ENCODE measurements at regions not wholly inside any gene's neighbourhood (a gene's known extent, or its start where the extent isn't known, plus 50 kb on each side); places are given as distances from the start of the nearest gene placed in this dataset.
"Not testable (repeated sequence)": the region's sequence is repeated elsewhere in the genome, so short reads cannot be mapped to it uniquely, and the experiment has no call there.

DNA sequence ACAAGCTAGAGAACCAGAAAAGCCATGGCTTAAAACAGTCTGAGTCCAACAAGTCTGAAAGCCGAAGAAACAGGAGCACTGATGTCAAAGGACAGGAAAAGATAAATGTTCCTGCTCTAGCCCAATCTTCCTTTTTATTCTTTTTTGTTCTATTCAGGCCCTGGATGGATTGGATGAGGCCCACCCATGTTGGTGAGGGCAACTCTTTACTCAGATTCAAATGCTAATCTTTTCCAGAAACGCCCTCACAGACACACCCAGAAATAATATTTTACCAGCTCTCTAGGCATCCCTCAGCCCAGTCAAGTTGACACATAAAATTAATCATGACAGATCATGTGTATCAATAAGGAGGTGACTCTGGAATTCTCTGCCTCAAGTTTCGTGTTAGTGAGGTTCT is 1002.7 kb downstream of the STPG2 start:
- Histone ChIP-seq H3K4me3 (no peak overlapping the region), H4K20me1 (ENCODE audit: control insufficient read depth, insufficient read depth) (no peaks in the 10 kb centered on the region), H3K4me1 (ENCODE audit: control insufficient read depth, insufficient read depth, low read length) (no peaks in the 10 kb centered on the region), H2AFZ (ENCODE audit: control insufficient read depth, low read depth, low read length) (no peak overlapping the region), H3K9ac (ENCODE audit: control insufficient read depth, insufficient read depth, low read length) (no peak overlapping the region), H3K4me2 (ENCODE audit: control insufficient read depth, insufficient read depth) (no peak overlapping the region), H3K27me3 (replicated peaks in 1 of 2; ENCODE audit: control insufficient read depth in 2 of 2, insufficient read depth in 2 of 2, low read length in 1 of 2) (no peaks in the 10 kb centered on the region), H3K9me3 (replicated peaks; ENCODE audit: control insufficient read depth, insufficient read depth, low read length) (no peaks in the 10 kb centered on the region), H3K27ac (ENCODE audit: control insufficient read depth, insufficient read depth) (no peak overlapping the region), H3K79me2 (ENCODE audit: control insufficient read depth, insufficient read depth, low read length) (no peaks in the 10 kb centered on the region), H3K36me3 (ENCODE audit: control insufficient read depth in 2 of 2, insufficient read depth in 2 of 2, low read length in 1 of 2) (no peaks in the 10 kb centered on the region)
- ChIA-PET CTCF (no interaction called here), SMC1A (ENCODE audit: uncharacterized antibody, unreplicated experiment) (no interaction called here), POLR2A (no interaction called here), RAD21 (ENCODE audit: unreplicated experiment) (no interaction called here)
- intact Hi-C loops (cut with micrococcal nuclease; ENCODE audit: unreplicated experiment), result no loop called here
- DNase-seq (ENCODE audit: low read depth, low spot score), result no peak
- WGBS (ENCODE audit: insufficient coverage, insufficient replicate concordance, low lambda C conversion rate, missing lambda C conversion rate), result 16% methylated on average over 3 of the region's 3 CpGs
- BruUV-seq (replicated peaks), result no TSS peak
- TF ChIP-seq BACH1 (IDR thresholded peaks at IDR 0.05; ENCODE audit: borderline replicate concordance) (no peak), SUZ12 (IDR thresholded peaks at IDR 0.05; ENCODE audit: unreplicated experiment) (no peak), YY1 (IDR thresholded peaks at IDR 0.05; ENCODE audit: low read depth, low read length) (no peak), ZBTB11 (CRISPR knock-in tag; IDR thresholded peaks at IDR 0.05) (no peak), BHLHE40 (IDR thresholded peaks at IDR 0.05; ENCODE audit: borderline replicate concordance in 1 of 2, low read depth in 2 of 2, low read length in 1 of 2) (no peak), ASH2L (IDR thresholded peaks at IDR 0.05; ENCODE audit: borderline replicate concordance, low read depth) (no peak), ZZZ3 (IDR thresholded peaks at IDR 0.05; ENCODE audit: control insufficient read depth, insufficient read length, low read depth) (no peak)
- TF ChIP-seq, protein P1, sequence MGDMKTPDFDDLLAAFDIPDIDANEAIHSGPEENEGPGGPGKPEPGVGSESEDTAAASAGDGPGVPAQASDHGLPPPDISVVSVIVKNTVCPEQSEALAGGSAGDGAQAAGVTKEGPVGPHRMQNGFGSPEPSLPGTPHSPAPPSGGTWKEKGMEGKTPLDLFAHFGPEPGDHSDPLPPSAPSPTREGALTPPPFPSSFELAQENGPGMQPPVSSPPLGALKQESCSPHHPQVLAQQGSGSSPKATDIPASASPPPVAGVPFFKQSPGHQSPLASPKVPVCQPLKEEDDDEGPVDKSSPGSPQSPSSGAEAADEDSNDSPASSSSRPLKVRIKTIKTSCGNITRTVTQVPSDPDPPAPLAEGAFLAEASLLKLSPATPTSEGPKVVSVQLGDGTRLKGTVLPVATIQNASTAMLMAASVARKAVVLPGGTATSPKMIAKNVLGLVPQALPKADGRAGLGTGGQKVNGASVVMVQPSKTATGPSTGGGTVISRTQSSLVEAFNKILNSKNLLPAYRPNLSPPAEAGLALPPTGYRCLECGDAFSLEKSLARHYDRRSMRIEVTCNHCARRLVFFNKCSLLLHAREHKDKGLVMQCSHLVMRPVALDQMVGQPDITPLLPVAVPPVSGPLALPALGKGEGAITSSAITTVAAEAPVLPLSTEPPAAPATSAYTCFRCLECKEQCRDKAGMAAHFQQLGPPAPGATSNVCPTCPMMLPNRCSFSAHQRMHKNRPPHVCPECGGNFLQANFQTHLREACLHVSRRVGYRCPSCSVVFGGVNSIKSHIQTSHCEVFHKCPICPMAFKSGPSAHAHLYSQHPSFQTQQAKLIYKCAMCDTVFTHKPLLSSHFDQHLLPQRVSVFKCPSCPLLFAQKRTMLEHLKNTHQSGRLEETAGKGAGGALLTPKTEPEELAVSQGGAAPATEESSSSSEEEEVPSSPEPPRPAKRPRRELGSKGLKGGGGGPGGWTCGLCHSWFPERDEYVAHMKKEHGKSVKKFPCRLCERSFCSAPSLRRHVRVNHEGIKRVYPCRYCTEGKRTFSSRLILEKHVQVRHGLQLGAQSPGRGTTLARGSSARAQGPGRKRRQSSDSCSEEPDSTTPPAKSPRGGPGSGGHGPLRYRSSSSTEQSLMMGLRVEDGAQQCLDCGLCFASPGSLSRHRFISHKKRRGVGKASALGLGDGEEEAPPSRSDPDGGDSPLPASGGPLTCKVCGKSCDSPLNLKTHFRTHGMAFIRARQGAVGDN (IDR thresholded peaks at IDR 0.05), result no peak
- in situ Hi-C loops (cut with MboI), result no loop called here
- no peak for ATAC-seq
- no peak for FAIRE-seq

- H3K79me2 ChIP-seq (ENCODE audit: control insufficient read depth, insufficient read depth, low read length); in situ Hi-C loops (cut with MboI); SMC1A ChIA-PET (ENCODE audit: uncharacterized antibody, unreplicated experiment); H3K27me3 ChIP-seq (replicated peaks in 1 of 2; ENCODE audit: control insufficient read depth in 2 of 2, insufficient read depth in 2 of 2, low read length in 1 of 2); H3K4me1 ChIP-seq (ENCODE audit: control insufficient read depth, insufficient read depth, low read length); POLR2A ChIA-PET; H3K9ac ChIP-seq (ENCODE audit: control insufficient read depth, insufficient read depth, low read length); FAIRE-seq; DNase-seq (ENCODE audit: low read depth, low spot score); ATAC-seq; H4K20me1 ChIP-seq (ENCODE audit: control insufficient read depth, insufficient read depth); H3K36me3 ChIP-seq (ENCODE audit: control insufficient read depth in 2 of 2, insufficient read depth in 2 of 2, low read length in 1 of 2); intact Hi-C loops (cut with micrococcal nuclease; ENCODE audit: unreplicated experiment); RAD21 ChIA-PET (ENCODE audit: unreplicated experiment); H2AFZ ChIP-seq (ENCODE audit: control insufficient read depth, low read depth, low read length); H3K4me2 ChIP-seq (ENCODE audit: control insufficient read depth, insufficient read depth); H3K27ac ChIP-seq (ENCODE audit: control insufficient read depth, insufficient read depth); H3K9me3 ChIP-seq (replicated peaks; ENCODE audit: control insufficient read depth, insufficient read depth, low read length); H3K4me3 ChIP-seq; BruUV-seq (replicated peaks): not testable (repeated sequence)
- WGBS (ENCODE audit: insufficient coverage, insufficient replicate concordance, low lambda C conversion rate, missing lambda C conversion rate), result 63% methylated on average over 5 of the region's 5 CpGs
- CTCF ChIA-PET, result interaction anchor here (1.0 kb wide), 1 partner anchor 255 kb away, joined by 3 read pairs; no protein-coding TSS in a partner anchor
Observed at GRCh38 chr4:97141332-97141731, 1001.9 kb downstream of the STPG2 start.

All from GM12878 (cell line).